GM12875 (cell line): ENCODE measurements at regions not wholly inside any gene's neighbourhood (a gene's known extent, or its start where the extent isn't known, plus 50 kb on each side); places are given as distances from the start of the nearest gene placed in this dataset.

Source experiments
- H3K4me3 ChIP-seq: one replicate; pipeline ENCODE4 v1.5.1; 2011; ENCODE audit warnings: low read depth, low read length, control low read depth
- CTCF ChIP-seq: IDR thresholded peaks from 2 replicates; pipeline ENCODE4 v1.5.1; 2011; ENCODE audit warnings: low read depth, mild to moderate bottlenecking, control low read depth, inconsistent platforms, low read length, moderate library complexity, borderline replicate concordance; ENCODE audit not compliant: insufficient read depth

GRCh38 chr3:30140356-30141075 lies 465.9 kb upstream of the TGFBR2 start:
- no peak overlapping the region for H3K4me3 ChIP-seq
- no peak for TF ChIP-seq CTCF

- no peak overlapping the region for H3K4me3 ChIP-seq
- TF ChIP-seq CTCF, result no peak
Observed at GRCh38 chr3:30141178-30141581, 465.2 kb upstream of the TGFBR2 start.

- H3K4me3 ChIP-seq, result no peak overlapping the region
- TF ChIP-seq CTCF, result no peak
Observed at GRCh38 chr3:30141927-30142326, 464.5 kb upstream of the TGFBR2 start.

- no peak overlapping the region for H3K4me3 ChIP-seq
- no peak for TF ChIP-seq CTCF
Observed at GRCh38 chr3:30142946-30143345, 463.5 kb upstream of the TGFBR2 start.

- TF ChIP-seq CTCF, result no peak
- H3K4me3 ChIP-seq, result no peak overlapping the region
Observed at GRCh38 chr3:30145281-30145680, 461.1 kb upstream of the TGFBR2 start.

- no peak overlapping the region for H3K4me3 ChIP-seq
- TF ChIP-seq CTCF, result no peak
Observed at GRCh38 chr3:30146978-30147377, 459.4 kb upstream of the TGFBR2 start.

GRCh38 chr3:30154853-30155252 lies 451.5 kb upstream of the TGFBR2 start:
- TF ChIP-seq CTCF, result no peak
- no peak overlapping the region for H3K4me3 ChIP-seq
